WTC11 (cell line): ENCODE measurements at regions not wholly inside any gene's neighbourhood (a gene's known extent, or its start where the extent isn't known, plus 50 kb on each side); places are given as distances from the start of the nearest gene placed in this dataset.

ENCODE experiments used
- ATAC-seq: fragments of 200-7000 bp; cut with Tn5 transposase; 2 replicates; pipeline ENCODE4 v1.10.0; 2021; ENCODE audit warnings: mild to moderate bottlenecking, moderate library complexity
- CTCF ChIA-PET: fragments of 300-600 bp; sonication (Branson Sonifier 250); formaldehyde crosslinking; loops from one replicate; lab custom pipeline; 2021; ENCODE audit warnings: antibody characterized with exemption; lab: Charles Lee
- POLR2A ChIA-PET: fragments of 350-600 bp; sonication (Branson Sonifier 250); formaldehyde crosslinking; loops from one replicate; lab custom pipeline; 2021; ENCODE audit warnings: antibody characterized with exemption; lab: Charles Lee
- DNase-seq: peaks from one replicate; pipeline ENCODE4 v3.0.0; 2021; ENCODE audit warnings: low spot score
- H3K27ac Mint-ChIP-seq: 2 replicates; pipeline ENCODE4 v1.8.0; 2021; ENCODE audit warnings: mixed read lengths
- H3K27me3 Mint-ChIP-seq: 2 replicates; pipeline ENCODE4 v1.8.0; 2021; ENCODE audit warnings: low read depth, mild to moderate bottlenecking, moderate library complexity, mixed read lengths
- H3K36me3 Mint-ChIP-seq: 2 replicates; pipeline ENCODE4 v1.8.0; 2021; ENCODE audit warnings: mixed read lengths
- H3K4me1 Mint-ChIP-seq: 2 replicates; pipeline ENCODE4 v1.8.0; 2022; ENCODE audit warnings: mixed read lengths
- H3K4me3 Mint-ChIP-seq: 2 replicates; pipeline ENCODE4 v1.8.0; 2021; ENCODE audit warnings: mild to moderate bottlenecking, moderate library complexity, mixed read lengths
- H3K9me3 Mint-ChIP-seq: 2 replicates; pipeline ENCODE4 v1.8.0; 2021; ENCODE audit warnings: mixed read lengths
- ATF1 ChIP-seq: sonication (generic); formaldehyde crosslinking; IDR thresholded peaks from 2 replicates; pipeline ENCODE4 v1.8.1; 2023; ENCODE audit warnings: mild to moderate bottlenecking, moderate library complexity, missing genetic modification reagents
- CREM ChIP-seq: sonication (generic); formaldehyde crosslinking; IDR thresholded peaks from 2 replicates; pipeline ENCODE4 v1.8.1; 2022; ENCODE audit warnings: mild to moderate bottlenecking, missing genetic modification reagents, moderate library complexity
- ESRRA ChIP-seq: sonication (generic); formaldehyde crosslinking; IDR thresholded peaks from 2 replicates; pipeline ENCODE4 v1.8.1; 2022; ENCODE audit warnings: mild to moderate bottlenecking, missing genetic modification reagents, borderline replicate concordance
- FOXJ3 ChIP-seq: sonication (generic); formaldehyde crosslinking; IDR thresholded peaks from 2 replicates; pipeline ENCODE4 v1.9.0; 2021; ENCODE audit warnings: missing genetic modification reagents, mild to moderate bottlenecking, borderline replicate concordance
- FOXK1 ChIP-seq: sonication (generic); formaldehyde crosslinking; IDR thresholded peaks from 2 replicates; pipeline ENCODE4 v1.8.0; 2022; ENCODE audit warnings: mild to moderate bottlenecking, moderate library complexity, missing genetic modification reagents
- GABPB1 ChIP-seq: sonication (generic); formaldehyde crosslinking; IDR thresholded peaks from 2 replicates; pipeline ENCODE4 v1.8.1; 2023; ENCODE audit warnings: mild to moderate bottlenecking, missing genetic modification reagents
- GRHL2 ChIP-seq: fragments of 250-450 bp; sonication (Bioruptor Pico); IDR thresholded peaks from 2 replicates; pipeline ENCODE4 v1.8.0; 2022; ENCODE audit warnings: mild to moderate bottlenecking, moderate library complexity; ENCODE audit not compliant: insufficient replicate concordance, severe bottlenecking
- IRF2 ChIP-seq: sonication (generic); formaldehyde crosslinking; IDR thresholded peaks from 2 replicates; pipeline ENCODE4 v1.8.0; 2022; ENCODE audit warnings: low read depth, missing genetic modification reagents, borderline replicate concordance
- JUN ChIP-seq: sonication (generic); formaldehyde crosslinking; IDR thresholded peaks from 2 replicates; pipeline ENCODE4 v1.8.0; 2023; ENCODE audit warnings: mild to moderate bottlenecking, missing genetic modification reagents
- MLX ChIP-seq: sonication (generic); formaldehyde crosslinking; IDR thresholded peaks from 2 replicates; pipeline ENCODE4 v1.8.1; 2023; ENCODE audit warnings: mild to moderate bottlenecking, missing genetic modification reagents, moderate library complexity
- MXD4 ChIP-seq: fragments of 250-450 bp; sonication (Bioruptor Pico); IDR thresholded peaks from 2 replicates; pipeline ENCODE4 v1.8.0; 2021; ENCODE audit warnings: mild to moderate bottlenecking, moderate library complexity, borderline replicate concordance
- NFATC4 ChIP-seq: fragments of 250-450 bp; sonication (Bioruptor Pico); IDR thresholded peaks from 2 replicates; pipeline ENCODE4 v1.9.0; 2021; ENCODE audit warnings: mild to moderate bottlenecking
- NFYB ChIP-seq: sonication (generic); formaldehyde crosslinking; conservative IDR thresholded peaks from 2 replicates; pipeline ENCODE4 v1.8.0; 2022; ENCODE audit warnings: low read depth, missing genetic modification reagents
- TCF7 ChIP-seq: sonication (generic); formaldehyde crosslinking; IDR thresholded peaks from 2 replicates; pipeline ENCODE4 v1.8.0; 2022; ENCODE audit warnings: mild to moderate bottlenecking, low read depth, missing genetic modification reagents, moderate library complexity
- TEAD1 ChIP-seq: sonication (generic); formaldehyde crosslinking; IDR thresholded peaks from 2 replicates; pipeline ENCODE4 v1.8.0; 2022; ENCODE audit warnings: mild to moderate bottlenecking, missing genetic modification reagents
- TP53 ChIP-seq: sonication (generic); formaldehyde crosslinking; IDR thresholded peaks from 2 replicates; pipeline ENCODE4 v1.8.1; 2023; ENCODE audit warnings: mild to moderate bottlenecking, missing genetic modification reagents
- ZNF232 ChIP-seq: sonication (generic); formaldehyde crosslinking; IDR thresholded peaks from 2 replicates; pipeline ENCODE4 v1.8.0; 2022; ENCODE audit warnings: mild to moderate bottlenecking, missing genetic modification reagents
- ZNF423 ChIP-seq: fragments of 250-450 bp; sonication (Bioruptor Pico); IDR thresholded peaks from 2 replicates; pipeline ENCODE4 v2.1.2; 2022; ENCODE audit warnings: mild to moderate bottlenecking, moderate library complexity
- ZNF532 ChIP-seq: fragments of 250-450 bp; sonication (Bioruptor Pico); IDR thresholded peaks from 2 replicates; pipeline ENCODE4 v1.9.0; 2021; ENCODE audit warnings: mild to moderate bottlenecking, borderline replicate concordance
- TF ChIP-seq, protein P1 (sequence below): fragments of 200-600 bp; IDR thresholded peaks from 2 replicates; pipeline ENCODE4 v1.8.0; 2022; ENCODE audit warnings: antibody characterized with exemption
- TF ChIP-seq, protein P2 (sequence below): sonication (generic); formaldehyde crosslinking; IDR thresholded peaks from 2 replicates; pipeline ENCODE4 v1.8.0; 2022; ENCODE audit warnings: missing genetic modification reagents
- TF ChIP-seq, protein P3 (sequence below): fragments of 250-450 bp; sonication (Bioruptor Pico); IDR thresholded peaks from 2 replicates; pipeline ENCODE4 v1.8.0; 2021; ENCODE audit warnings: mild to moderate bottlenecking

GRCh38 chr7:86320889-86321288 lies 322.8 kb upstream of the GRM3 start (continued):
- TF ChIP-seq, protein P1, sequence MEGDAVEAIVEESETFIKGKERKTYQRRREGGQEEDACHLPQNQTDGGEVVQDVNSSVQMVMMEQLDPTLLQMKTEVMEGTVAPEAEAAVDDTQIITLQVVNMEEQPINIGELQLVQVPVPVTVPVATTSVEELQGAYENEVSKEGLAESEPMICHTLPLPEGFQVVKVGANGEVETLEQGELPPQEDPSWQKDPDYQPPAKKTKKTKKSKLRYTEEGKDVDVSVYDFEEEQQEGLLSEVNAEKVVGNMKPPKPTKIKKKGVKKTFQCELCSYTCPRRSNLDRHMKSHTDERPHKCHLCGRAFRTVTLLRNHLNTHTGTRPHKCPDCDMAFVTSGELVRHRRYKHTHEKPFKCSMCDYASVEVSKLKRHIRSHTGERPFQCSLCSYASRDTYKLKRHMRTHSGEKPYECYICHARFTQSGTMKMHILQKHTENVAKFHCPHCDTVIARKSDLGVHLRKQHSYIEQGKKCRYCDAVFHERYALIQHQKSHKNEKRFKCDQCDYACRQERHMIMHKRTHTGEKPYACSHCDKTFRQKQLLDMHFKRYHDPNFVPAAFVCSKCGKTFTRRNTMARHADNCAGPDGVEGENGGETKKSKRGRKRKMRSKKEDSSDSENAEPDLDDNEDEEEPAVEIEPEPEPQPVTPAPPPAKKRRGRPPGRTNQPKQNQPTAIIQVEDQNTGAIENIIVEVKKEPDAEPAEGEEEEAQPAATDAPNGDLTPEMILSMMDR = no peak
- TF ChIP-seq MLX (no peak), GABPB1 (CRISPR knock-in tag) (no peak), IRF2 (CRISPR knock-in tag) (no peak), GRHL2 (CRISPR knock-in tag) (no peak), ZNF532 (CRISPR knock-in tag) (no peak), ESRRA (CRISPR knock-in tag) (no peak)

GRCh38 chr7:86320341-86320740 lies 323.4 kb upstream of the GRM3 start:
- H3K27ac Mint-ChIP-seq = no peak overlapping the region
- no peak overlapping the region for H3K4me3 Mint-ChIP-seq
- no peak for ATAC-seq
- POLR2A ChIA-PET = no interaction called here
- no peaks in the 10 kb centered on the region for H3K9me3 Mint-ChIP-seq
- CTCF ChIA-PET = no interaction called here
- no peaks in the 10 kb centered on the region for H3K27me3 Mint-ChIP-seq
- no peak for DNase-seq
- H3K4me1 Mint-ChIP-seq = peaks cover 24% of the 10 kb centered on the region
- H3K36me3 Mint-ChIP-seq = no peaks in the 10 kb centered on the region; the same call in 1 of the 2 replicates
- no peak for TF ChIP-seq TEAD1 (CRISPR knock-in tag)
- TF ChIP-seq, protein P2, sequence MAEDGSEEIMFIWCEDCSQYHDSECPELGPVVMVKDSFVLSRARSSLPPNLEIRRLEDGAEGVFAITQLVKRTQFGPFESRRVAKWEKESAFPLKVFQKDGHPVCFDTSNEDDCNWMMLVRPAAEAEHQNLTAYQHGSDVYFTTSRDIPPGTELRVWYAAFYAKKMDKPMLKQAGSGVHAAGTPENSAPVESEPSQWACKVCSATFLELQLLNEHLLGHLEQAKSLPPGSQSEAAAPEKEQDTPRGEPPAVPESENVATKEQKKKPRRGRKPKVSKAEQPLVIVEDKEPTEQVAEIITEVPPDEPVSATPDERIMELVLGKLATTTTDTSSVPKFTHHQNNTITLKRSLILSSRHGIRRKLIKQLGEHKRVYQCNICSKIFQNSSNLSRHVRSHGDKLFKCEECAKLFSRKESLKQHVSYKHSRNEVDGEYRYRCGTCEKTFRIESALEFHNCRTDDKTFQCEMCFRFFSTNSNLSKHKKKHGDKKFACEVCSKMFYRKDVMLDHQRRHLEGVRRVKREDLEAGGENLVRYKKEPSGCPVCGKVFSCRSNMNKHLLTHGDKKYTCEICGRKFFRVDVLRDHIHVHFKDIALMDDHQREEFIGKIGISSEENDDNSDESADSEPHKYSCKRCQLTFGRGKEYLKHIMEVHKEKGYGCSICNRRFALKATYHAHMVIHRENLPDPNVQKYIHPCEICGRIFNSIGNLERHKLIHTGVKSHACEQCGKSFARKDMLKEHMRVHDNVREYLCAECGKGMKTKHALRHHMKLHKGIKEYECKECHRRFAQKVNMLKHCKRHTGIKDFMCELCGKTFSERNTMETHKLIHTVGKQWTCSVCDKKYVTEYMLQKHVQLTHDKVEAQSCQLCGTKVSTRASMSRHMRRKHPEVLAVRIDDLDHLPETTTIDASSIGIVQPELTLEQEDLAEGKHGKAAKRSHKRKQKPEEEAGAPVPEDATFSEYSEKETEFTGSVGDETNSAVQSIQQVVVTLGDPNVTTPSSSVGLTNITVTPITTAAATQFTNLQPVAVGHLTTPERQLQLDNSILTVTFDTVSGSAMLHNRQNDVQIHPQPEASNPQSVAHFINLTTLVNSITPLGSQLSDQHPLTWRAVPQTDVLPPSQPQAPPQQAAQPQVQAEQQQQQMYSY (CRISPR knock-in tag) = no peak
- no peak for TF ChIP-seq ZNF232 (CRISPR knock-in tag)
- TF ChIP-seq NFYB = no peak
- TF ChIP-seq JUN = no peak
- TF ChIP-seq ZNF423 (CRISPR knock-in tag) = no peak
- TF ChIP-seq, protein P1 = no peak
- no peak for TF ChIP-seq FOXJ3 (CRISPR knock-in tag)
- no peak for TF ChIP-seq TCF7 (CRISPR knock-in tag)
- no peak for TF ChIP-seq FOXK1 (CRISPR knock-in tag)
- TF ChIP-seq NFATC4 (CRISPR knock-in tag) = no peak
- TF ChIP-seq GRHL2 (CRISPR knock-in tag) = no peak
- TF ChIP-seq, protein P3, sequence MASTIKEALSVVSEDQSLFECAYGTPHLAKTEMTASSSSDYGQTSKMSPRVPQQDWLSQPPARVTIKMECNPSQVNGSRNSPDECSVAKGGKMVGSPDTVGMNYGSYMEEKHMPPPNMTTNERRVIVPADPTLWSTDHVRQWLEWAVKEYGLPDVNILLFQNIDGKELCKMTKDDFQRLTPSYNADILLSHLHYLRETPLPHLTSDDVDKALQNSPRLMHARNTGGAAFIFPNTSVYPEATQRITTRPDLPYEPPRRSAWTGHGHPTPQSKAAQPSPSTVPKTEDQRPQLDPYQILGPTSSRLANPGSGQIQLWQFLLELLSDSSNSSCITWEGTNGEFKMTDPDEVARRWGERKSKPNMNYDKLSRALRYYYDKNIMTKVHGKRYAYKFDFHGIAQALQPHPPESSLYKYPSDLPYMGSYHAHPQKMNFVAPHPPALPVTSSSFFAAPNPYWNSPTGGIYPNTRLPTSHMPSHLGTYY (CRISPR knock-in tag) = no peak
- no peak for TF ChIP-seq CREM (CRISPR knock-in tag)
- no peak for TF ChIP-seq MXD4
- TF ChIP-seq ATF1 (CRISPR knock-in tag) = no peak
- no peak for TF ChIP-seq TP53 (CRISPR knock-in tag)
